D721Med (cell line): ENCODE measurements at regions not wholly inside any gene's neighbourhood (a gene's known extent, or its start where the extent isn't known, plus 50 kb on each side); places are given as distances from the start of the nearest gene placed in this dataset.

Experiments
- DNase-seq: peaks from one replicate; pipeline ENCODE4 v3.0.0; 2011; ENCODE audit warnings: low spot score; ENCODE audit not compliant: insufficient read length
- FAIRE-seq: peaks from 2 replicates; lab custom pipeline; 2011; peaks lifted over from hg19 to GRCh38; lab: Jason Lieb, UNC
- TF ChIP-seq, protein P1 (sequence below): IDR thresholded peaks from 2 replicates; pipeline ENCODE4 v1.5.1; 2012; ENCODE audit warnings: mild to moderate bottlenecking, control low read depth; ENCODE audit not compliant: insufficient read depth; ENCODE audit errors: missing control alignments

DNA sequence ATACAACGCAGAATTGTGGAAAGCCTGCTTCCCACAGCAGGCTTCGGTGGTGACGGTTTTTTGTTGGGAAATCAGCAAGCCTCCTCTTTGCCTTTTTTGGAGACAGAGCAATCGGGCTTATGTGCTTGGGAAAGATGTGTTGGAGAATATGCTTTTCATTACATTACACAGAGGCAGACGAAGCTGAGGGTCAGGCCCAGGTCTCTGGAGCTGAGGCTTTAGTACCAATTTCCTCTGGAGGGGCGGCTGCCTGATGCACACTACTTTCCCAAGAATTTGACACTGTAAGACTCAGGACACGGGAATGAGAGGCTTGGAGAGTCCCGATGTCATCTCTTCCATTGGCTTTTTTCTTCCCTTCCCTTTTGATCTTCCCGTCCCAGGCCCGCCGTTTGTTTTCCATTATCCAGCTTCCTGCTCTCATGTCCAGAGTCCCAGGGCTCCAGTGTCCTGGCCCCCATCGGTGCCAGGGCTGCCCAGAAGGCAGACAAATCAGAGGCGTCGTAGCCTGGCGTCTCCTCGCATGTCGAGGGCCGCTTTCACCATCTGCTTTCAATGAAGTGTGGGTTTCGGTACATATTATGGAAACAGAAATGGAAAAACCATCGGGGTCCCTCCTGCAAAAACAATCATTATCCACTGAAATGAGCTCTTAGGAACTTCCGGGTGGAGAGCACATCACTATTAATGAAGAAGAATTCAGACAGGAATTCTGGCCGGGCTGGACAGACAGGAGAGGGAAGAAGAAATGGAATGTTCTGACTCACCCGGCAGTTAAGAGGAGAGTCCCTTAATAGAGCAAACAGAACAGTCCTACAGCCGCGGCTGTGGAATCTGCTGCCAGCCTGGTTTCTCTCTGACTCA, 123.0 kb upstream of the JCAD start:
- TF ChIP-seq, protein P1, sequence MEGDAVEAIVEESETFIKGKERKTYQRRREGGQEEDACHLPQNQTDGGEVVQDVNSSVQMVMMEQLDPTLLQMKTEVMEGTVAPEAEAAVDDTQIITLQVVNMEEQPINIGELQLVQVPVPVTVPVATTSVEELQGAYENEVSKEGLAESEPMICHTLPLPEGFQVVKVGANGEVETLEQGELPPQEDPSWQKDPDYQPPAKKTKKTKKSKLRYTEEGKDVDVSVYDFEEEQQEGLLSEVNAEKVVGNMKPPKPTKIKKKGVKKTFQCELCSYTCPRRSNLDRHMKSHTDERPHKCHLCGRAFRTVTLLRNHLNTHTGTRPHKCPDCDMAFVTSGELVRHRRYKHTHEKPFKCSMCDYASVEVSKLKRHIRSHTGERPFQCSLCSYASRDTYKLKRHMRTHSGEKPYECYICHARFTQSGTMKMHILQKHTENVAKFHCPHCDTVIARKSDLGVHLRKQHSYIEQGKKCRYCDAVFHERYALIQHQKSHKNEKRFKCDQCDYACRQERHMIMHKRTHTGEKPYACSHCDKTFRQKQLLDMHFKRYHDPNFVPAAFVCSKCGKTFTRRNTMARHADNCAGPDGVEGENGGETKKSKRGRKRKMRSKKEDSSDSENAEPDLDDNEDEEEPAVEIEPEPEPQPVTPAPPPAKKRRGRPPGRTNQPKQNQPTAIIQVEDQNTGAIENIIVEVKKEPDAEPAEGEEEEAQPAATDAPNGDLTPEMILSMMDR = no peak
- no peak for DNase-seq
- no peak for FAIRE-seq

DNA sequence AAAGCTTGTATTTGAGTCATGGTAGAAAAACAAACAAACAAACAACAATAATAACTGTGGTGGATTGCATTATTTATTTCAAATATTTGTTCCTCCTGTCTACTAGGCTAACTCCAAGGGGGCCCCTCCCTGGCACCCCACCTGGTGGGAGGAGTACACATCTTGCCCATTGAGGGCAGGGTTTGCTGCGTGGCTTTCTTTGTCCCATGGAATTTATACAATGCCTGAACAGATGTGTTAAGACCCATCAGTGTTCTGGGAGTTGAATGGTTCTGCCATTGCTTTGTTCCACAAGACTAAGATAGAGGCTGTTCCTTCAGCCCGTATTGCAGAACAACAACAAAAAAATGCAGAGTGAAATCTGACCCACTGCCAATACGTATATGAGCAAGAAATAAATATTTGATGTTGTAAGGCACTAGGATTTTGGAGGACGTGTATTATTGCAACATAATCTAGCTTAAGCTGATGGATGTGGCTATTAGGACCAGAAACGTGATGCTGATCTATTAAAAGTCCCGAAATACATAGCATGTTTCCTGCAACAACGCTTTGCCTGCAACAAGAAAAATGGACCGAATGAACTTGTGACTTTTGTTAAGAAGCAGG, 119.1 kb upstream of the JCAD start:
- no peak for FAIRE-seq

DNA sequence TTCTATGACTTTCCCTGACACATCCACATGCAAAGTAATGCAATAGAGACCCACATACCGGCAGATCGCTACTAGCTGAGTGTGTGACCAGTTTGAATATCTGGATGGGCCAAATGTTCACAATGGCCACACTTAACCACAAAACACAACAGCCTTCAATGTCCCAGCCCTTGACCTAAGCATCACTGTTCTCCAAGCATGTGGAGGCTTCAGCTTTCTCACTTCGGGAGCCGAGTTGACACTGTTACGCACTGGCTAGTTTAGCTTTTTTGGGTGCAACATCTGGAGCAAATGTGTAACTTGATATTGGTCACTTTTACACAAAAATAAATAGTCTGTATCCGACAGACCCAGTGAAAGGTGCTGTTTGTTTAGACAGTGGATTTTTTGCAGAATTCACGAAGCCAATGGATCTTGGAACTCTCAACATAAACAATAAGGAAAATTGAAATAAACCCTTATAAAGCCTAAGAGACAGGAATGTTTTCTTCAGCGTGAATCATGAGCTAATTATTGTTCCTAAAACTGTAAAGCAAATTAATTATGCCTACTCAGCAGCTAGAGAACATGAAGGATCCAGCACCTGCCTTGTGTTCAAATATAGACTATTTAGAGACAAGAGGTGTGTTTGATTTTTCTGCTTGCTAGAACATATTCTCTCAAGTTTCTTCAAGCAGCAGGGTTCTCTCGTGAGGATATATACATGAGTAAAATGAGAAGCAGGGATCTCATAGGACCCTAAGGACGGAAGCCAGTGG, 117.6 kb upstream of the JCAD start:
- FAIRE-seq (no peak), DNase-seq (no peak)
- TF ChIP-seq, protein P1 = no peak

More for the DNA sequence above, 119.1 kb upstream of the JCAD start:
- no peak for DNase-seq
- TF ChIP-seq, protein P1 = no peak

DNA sequence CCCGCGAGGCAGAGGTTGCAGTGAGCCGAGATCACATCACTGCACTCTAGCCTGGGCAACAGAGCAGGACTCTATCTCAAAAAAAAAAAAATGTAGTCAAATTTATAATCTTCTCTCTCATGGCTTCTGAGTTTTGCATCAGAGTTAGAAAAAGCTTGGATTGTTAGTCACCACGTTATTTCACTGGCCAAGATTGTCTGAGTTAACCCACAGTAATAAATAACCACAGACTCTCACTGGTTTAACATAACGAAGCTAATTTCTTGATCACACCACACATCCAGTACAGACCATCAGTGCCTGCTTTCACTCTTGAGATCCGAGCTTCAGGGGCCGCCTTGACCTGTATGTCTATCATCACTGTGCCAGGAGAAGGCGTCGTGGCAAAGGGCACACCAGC, 116.8 kb upstream of the JCAD start:
- FAIRE-seq (no peak), DNase-seq (no peak)
- TF ChIP-seq, protein P1 = no peak

DNA sequence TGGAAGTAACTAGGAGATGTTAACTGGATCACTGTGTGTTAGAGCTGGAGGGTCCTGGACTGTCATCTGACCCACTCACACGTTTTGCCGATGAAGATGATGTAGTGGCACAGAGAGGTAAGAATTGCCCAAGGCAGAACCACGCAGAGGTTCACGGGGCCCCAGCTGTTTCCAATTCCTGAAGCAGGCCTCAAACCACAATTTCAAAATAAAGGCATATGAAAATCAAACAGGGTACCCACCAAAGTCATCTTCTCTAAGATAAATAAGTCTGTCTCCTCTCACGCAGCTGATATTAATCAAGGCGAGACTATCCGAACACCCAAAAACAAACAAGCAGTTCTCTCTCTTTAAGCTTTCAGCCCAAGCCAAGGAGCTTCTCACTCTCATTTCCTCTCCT, 113.3 kb upstream of the JCAD start:
- no peak for FAIRE-seq
- DNase-seq = no peak
- TF ChIP-seq, protein P1 = no peak

DNA sequence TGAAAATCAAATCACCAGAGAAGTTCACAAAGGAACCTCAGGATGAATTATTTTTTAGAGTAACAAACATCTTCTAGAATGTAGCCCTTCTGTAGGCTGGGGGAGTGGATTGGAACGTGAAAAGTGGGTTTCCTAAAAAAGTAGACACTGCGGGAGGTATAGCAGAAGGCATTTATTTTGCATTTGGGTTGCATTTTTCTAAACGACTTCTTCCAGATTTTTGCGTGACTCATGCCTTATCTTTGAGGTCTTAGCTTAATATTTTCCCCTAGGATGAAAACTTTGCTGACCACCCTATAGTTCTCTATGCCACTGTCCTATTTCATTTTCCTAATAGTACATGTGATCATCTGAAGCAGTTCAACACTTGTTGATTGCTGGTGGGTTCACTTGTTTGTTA, 112.7 kb upstream of the JCAD start:
- DNase-seq = no peak
- no peak for FAIRE-seq
- TF ChIP-seq, protein P1 = no peak

DNA sequence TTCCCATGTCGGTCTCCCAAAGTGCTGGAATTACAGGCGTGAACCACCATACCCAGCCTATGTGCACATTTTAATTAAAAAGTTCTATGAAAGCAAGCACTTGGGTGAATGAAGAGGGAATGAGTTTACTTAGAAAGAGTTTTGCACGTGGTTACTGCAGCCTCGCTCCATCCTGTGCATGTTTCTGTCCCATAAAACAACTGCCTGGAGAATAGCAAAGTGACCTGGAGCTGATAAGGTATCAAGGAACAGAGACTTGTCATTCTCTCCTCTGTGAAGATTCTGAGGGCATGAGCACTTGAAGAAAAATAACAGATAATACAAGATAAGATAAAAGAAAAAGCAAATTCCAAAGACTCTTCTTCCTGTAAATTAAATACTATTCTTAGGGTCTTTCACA, 112.2 kb upstream of the JCAD start:
- FAIRE-seq (no peak), DNase-seq (no peak)
- TF ChIP-seq, protein P1 = no peak
